ENCODE measurements at regions not wholly inside any gene's neighbourhood (a gene's known extent, or its start where the extent isn't known, plus 50 kb on each side); places are given as distances from the start of the nearest gene placed in this dataset.

- TF ChIP-seq CTCF (IDR thresholded peaks at IDR 0.05; ENCODE audit: low read length) (no peak), EZH2 (IDR thresholded peaks at IDR 0.05; ENCODE audit: borderline replicate concordance, low read length) (no peak)
Observed at GRCh38 chr2:18426174-18426573, 134.3 kb downstream of the RDH14 start.
